ENCODE measurements at regions not wholly inside any gene's neighbourhood (a gene's known extent, or its start where the extent isn't known, plus 50 kb on each side); places are given as distances from the start of the nearest gene placed in this dataset.

DNA sequence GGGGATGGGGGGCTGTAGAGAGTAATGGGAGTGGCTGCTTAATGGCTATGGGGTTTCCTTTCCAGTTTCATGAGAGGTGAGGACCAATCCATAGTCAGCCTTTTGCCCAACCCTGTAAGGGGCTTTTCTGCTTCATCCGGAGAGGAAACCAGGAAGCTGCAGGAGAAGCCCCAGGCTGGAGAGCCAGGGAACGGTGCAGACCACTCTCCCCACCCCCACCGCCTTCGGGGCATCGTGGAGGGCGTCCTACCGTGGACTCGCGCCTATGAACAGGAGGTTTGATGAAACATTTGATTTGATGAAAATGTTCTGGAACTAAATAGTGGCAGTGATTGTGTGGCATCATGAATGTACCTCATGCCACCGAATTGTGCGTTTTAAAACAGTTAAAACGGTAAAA, 204.3 kb upstream of the DIO3 start:
- TF ChIP-seq, protein P1, sequence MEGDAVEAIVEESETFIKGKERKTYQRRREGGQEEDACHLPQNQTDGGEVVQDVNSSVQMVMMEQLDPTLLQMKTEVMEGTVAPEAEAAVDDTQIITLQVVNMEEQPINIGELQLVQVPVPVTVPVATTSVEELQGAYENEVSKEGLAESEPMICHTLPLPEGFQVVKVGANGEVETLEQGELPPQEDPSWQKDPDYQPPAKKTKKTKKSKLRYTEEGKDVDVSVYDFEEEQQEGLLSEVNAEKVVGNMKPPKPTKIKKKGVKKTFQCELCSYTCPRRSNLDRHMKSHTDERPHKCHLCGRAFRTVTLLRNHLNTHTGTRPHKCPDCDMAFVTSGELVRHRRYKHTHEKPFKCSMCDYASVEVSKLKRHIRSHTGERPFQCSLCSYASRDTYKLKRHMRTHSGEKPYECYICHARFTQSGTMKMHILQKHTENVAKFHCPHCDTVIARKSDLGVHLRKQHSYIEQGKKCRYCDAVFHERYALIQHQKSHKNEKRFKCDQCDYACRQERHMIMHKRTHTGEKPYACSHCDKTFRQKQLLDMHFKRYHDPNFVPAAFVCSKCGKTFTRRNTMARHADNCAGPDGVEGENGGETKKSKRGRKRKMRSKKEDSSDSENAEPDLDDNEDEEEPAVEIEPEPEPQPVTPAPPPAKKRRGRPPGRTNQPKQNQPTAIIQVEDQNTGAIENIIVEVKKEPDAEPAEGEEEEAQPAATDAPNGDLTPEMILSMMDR (IDR thresholded peaks at IDR 0.05), result no peak
- TF ChIP-seq POLR2AphosphoS5 (IDR thresholded peaks at IDR 0.05), result no peak

All from suprapubic skin (tissue), 3 donors.